Upper lobe of left lung (tissue), 6 donors: ENCODE measurements at regions not wholly inside any gene's neighbourhood (a gene's known extent, or its start where the extent isn't known, plus 50 kb on each side); places are given as distances from the start of the nearest gene placed in this dataset.

Experiments used
- ATAC-seq, 2 donors: fragments of 200-7000 bp; cut with Tn5 transposase; one replicate each; pipeline ENCODE4 v1.9.1; 2022; ENCODE audit warnings: mild to moderate bottlenecking in 2 of 2, moderate library complexity in 2 of 2; ENCODE audit not compliant: low FRiP score in 2 of 2
- DNase-seq, 2 donors: peaks; one replicate each; pipeline ENCODE4 v3.0.0-alpha.2; 2019 to 2020
- H3K27ac ChIP-seq, 4 donors: fragments of 200-600 bp; sonication (generic); one replicate each; pipeline ENCODE4 v1.5.1; 2016 to 2019
- H3K27me3 ChIP-seq, 4 donors: fragments of 200-600 bp; sonication (generic); one replicate each; pipeline ENCODE4 v1.5.1; 2017 to 2019
- H3K36me3 ChIP-seq, 4 donors: fragments of 200-600 bp; sonication (generic); one replicate each; pipeline ENCODE4 v1.5.1; 2016 to 2019
- H3K4me1 ChIP-seq, 4 donors: fragments of 200-600 bp; sonication (generic); one replicate each; pipeline ENCODE4 v1.5.1; 2018 to 2019
- H3K4me3 ChIP-seq, 4 donors: fragments of 200-600 bp; sonication (generic); one replicate each; pipeline ENCODE4 v1.5.1; 2017 to 2019; ENCODE audit warnings: mild to moderate bottlenecking in 2 of 4, moderate library complexity in 1 of 4
- H3K9me3 ChIP-seq, 4 donors: fragments of 200-600 bp; sonication (generic); one replicate each; pipeline ENCODE4 v1.5.1; 2018 to 2019
- CTCF ChIP-seq, 6 experiments: fragments of 450-650 bp in 4 of 6; fragments of 200-600 bp in 2 of 6; sonication (generic) in 2 of 6; IDR thresholded peaks; one replicate each; pipeline ENCODE4 v1.5.1; 2016 to 2019; ENCODE audit warnings: antibody characterized with exemption in 6 of 6
- EP300 ChIP-seq, 4 donors: sonication (generic); formaldehyde crosslinking; IDR thresholded peaks; one replicate each; pipeline ENCODE4 v1.5.1; 2017; ENCODE audit warnings: antibody characterized with exemption in 4 of 4, control low read depth in 2 of 4
- POLR2A ChIP-seq, 4 donors: fragments of 450-650 bp; IDR thresholded peaks; one replicate each; pipeline ENCODE4 v1.5.1; 2016 to 2017; ENCODE audit warnings: antibody characterized with exemption in 4 of 4, mild to moderate bottlenecking in 2 of 4
- POLR2AphosphoS5 ChIP-seq, 2 donors: sonication (generic); formaldehyde crosslinking; IDR thresholded peaks; one replicate each; pipeline ENCODE4 v1.5.1; 2017; ENCODE audit warnings: antibody characterized with exemption in 2 of 2
- WGBS, 2 donors: methylation state at CpG; one replicate each; pipeline ENCODE4 v1.1.5; 2017 to 2018; 5-methylcytosine and 5-hydroxymethylcytosine counted together
- donor health status: DM: no; HTN: no; CAD: no; lungs with moderate emphysema.
- donor health status: DM: no; HTN: yes; CAD: no; lungs with severe emphysema.

GRCh38 chr2:176567361-176567760 lies 298.1 kb downstream of the MTX2 start:
- ATAC-seq, result no peak
- no peak overlapping the region for H3K4me3 ChIP-seq
- H3K27me3 ChIP-seq, result no peaks in the 10 kb centered on the region
- WGBS, 2 donors, result 78 to 83% methylated on average over 2 of the region's 2 CpGs
- no peak for DNase-seq
- H3K36me3 ChIP-seq, result no peaks in the 10 kb centered on the region
- TF ChIP-seq POLR2A (IDR thresholded peaks at IDR 0.05) (no peak), POLR2AphosphoS5 (IDR thresholded peaks at IDR 0.05) (no peak), EP300 (IDR thresholded peaks at IDR 0.05) (no peak), CTCF (IDR thresholded peaks at IDR 0.05) (no peak)
- H3K9me3 ChIP-seq, result no peaks in the 10 kb centered on the region
- peaks cover 0 to 2% (median 0%) of the 10 kb centered on the region in 4 donors for H3K4me1 ChIP-seq
- no peak overlapping the region for H3K27ac ChIP-seq

- 97 to 98% methylated on average over 3 of the region's 3 CpGs for WGBS, 2 donors
- TF ChIP-seq EP300 (IDR thresholded peaks at IDR 0.05), result no peak
- TF ChIP-seq POLR2AphosphoS5 (IDR thresholded peaks at IDR 0.05), result no peak
- no peak for TF ChIP-seq POLR2A (IDR thresholded peaks at IDR 0.05)
- TF ChIP-seq CTCF (IDR thresholded peaks at IDR 0.05), result no peak
- ATAC-seq (no peak), DNase-seq (no peak)
- Histone ChIP-seq H3K4me3 (no peak overlapping the region), H3K27ac (no peak overlapping the region), H3K9me3 (no peaks in the 10 kb centered on the region), H3K27me3 (no peaks in the 10 kb centered on the region), H3K4me1 (peaks cover 0 to 2% (median 0%) of the 10 kb centered on the region in 4 donors), H3K36me3 (no peaks in the 10 kb centered on the region)
Measured at GRCh38 chr2:176569574-176569973, 300.3 kb downstream of the MTX2 start.

- Histone ChIP-seq H3K36me3 (no peaks in the 10 kb centered on the region), H3K27me3 (no peaks in the 10 kb centered on the region), H3K4me1 (no peaks in the 10 kb centered on the region), H3K9me3 (no peaks in the 10 kb centered on the region), H3K4me3 (no peak overlapping the region), H3K27ac (no peak overlapping the region)
- TF ChIP-seq POLR2AphosphoS5 (IDR thresholded peaks at IDR 0.05) (no peak), POLR2A (IDR thresholded peaks at IDR 0.05) (no peak), CTCF (IDR thresholded peaks at IDR 0.05) (no peak), EP300 (IDR thresholded peaks at IDR 0.05) (no peak)
- ATAC-seq (no peak), DNase-seq (no peak)
- whole genome bisulfite sequencing, 2 donors, result 83 to 84% methylated on average over 4 of the region's 4 CpGs
Measured at GRCh38 chr2:176573612-176574483, 304.6 kb downstream of the MTX2 start.

DNA sequence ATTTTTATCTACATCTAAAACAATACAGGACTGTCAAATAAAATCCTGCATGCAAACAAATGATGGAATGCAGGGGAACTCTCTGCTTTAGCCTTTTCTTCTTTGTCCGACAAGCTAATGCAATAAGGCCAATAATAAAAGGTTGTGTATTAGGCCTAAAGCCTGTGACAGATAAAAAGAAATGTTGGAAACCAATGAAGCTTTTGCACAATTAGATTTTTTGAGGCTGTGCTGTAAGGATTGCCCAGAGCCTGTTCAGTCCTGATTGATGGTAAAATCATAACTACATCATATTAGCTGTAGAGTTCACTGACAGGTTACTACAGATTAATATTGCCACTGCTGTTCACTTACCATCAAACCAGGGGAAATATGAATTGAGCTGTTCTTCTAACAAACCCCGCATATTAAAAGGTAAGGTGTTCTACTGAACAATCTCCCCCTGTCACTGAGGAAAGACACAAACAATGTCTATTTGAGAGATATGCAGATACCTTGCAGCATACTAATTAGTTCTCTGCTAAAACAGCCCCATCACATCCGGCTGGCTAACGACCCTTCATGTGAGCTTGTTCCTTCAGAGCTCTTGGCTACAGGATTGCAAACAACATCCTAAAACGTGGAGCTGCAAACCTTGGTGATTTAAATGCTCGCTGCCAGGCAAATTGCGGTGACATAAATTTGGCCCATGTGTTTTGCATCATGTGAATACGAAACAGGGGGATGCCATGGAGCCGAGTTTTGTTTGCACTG lies 305.4 kb downstream of the MTX2 start:
- Histone ChIP-seq H3K4me3 (no peak overlapping the region), H3K27me3 (no peaks in the 10 kb centered on the region), H3K27ac (no peak overlapping the region), H3K36me3 (no peaks in the 10 kb centered on the region), H3K9me3 (no peaks in the 10 kb centered on the region), H3K4me1 (no peaks in the 10 kb centered on the region)
- TF ChIP-seq POLR2A (IDR thresholded peaks at IDR 0.05) (no peak), POLR2AphosphoS5 (IDR thresholded peaks at IDR 0.05) (no peak), CTCF (IDR thresholded peaks at IDR 0.05) (no peak), EP300 (IDR thresholded peaks at IDR 0.05) (no peak)
- ATAC-seq (no peak), DNase-seq (no peak)
- WGBS, 2 donors, result 86% methylated on average over 9 of the region's 9 CpGs
